CMK (cell line): ENCODE measurements at regions not wholly inside any gene's neighbourhood (a gene's known extent, or its start where the extent isn't known, plus 50 kb on each side); places are given as distances from the start of the nearest gene placed in this dataset.

Experiments used
- DNase-seq: peaks from one replicate; pipeline ENCODE4 v3.0.0-alpha.2; 2010; ENCODE audit warnings: low read depth

- DNase-seq = no peak
Measured at GRCh38 chr5:91706785-91707520, 323.8 kb upstream of the ARRDC3 start.

- no peak for DNase-seq
Measured at GRCh38 chr5:91703128-91703527, 320.0 kb upstream of the ARRDC3 start.

GRCh38 chr5:91699429-91699828 lies 316.3 kb upstream of the ARRDC3 start:
- no peak for DNase-seq

GRCh38 chr5:91691592-91691991 lies 308.5 kb upstream of the ARRDC3 start:
- no peak for DNase-seq

GRCh38 chr5:91690921-91691320 lies 307.8 kb upstream of the ARRDC3 start:
- no peak for DNase-seq

GRCh38 chr5:91687430-91687829 lies 304.3 kb upstream of the ARRDC3 start:
- DNase-seq = no peak

- no peak for DNase-seq
Measured at GRCh38 chr5:91684625-91685024, 301.5 kb upstream of the ARRDC3 start.

- no peak for DNase-seq
Measured at GRCh38 chr5:91670563-91670962, 287.4 kb upstream of the ARRDC3 start.

- DNase-seq = no peak
Measured at GRCh38 chr5:91670122-91670521, 287.0 kb upstream of the ARRDC3 start.

- DNase-seq = no peak
Measured at GRCh38 chr5:91668261-91668660, 285.1 kb upstream of the ARRDC3 start.

- no peak for DNase-seq
Measured at GRCh38 chr5:91652678-91653077, 269.6 kb upstream of the ARRDC3 start.

GRCh38 chr5:91651704-91652103 lies 268.6 kb upstream of the ARRDC3 start:
- no peak for DNase-seq

- no peak for DNase-seq
Measured at GRCh38 chr5:91645347-91645746, 262.2 kb upstream of the ARRDC3 start.

- no peak for DNase-seq
Measured at GRCh38 chr5:91643797-91644196, 260.7 kb upstream of the ARRDC3 start.

- DNase-seq = no peak
Measured at GRCh38 chr5:91642581-91642980, 259.5 kb upstream of the ARRDC3 start.

- DNase-seq = no peak
Measured at GRCh38 chr5:91641730-91642350, 258.7 kb upstream of the ARRDC3 start.

GRCh38 chr5:91639744-91640143 lies 256.6 kb upstream of the ARRDC3 start:
- no peak for DNase-seq

GRCh38 chr5:91638010-91638409 lies 254.9 kb upstream of the ARRDC3 start:
- DNase-seq = no peak

GRCh38 chr5:91635950-91636734 lies 253.0 kb upstream of the ARRDC3 start:
- DNase-seq = no peak

- DNase-seq = no peak
Measured at GRCh38 chr5:91632871-91633270, 249.8 kb upstream of the ARRDC3 start.

- no peak for DNase-seq
Measured at GRCh38 chr5:91611746-91612145, 228.6 kb upstream of the ARRDC3 start.

- DNase-seq = no peak
Measured at GRCh38 chr5:91607675-91608074, 224.6 kb upstream of the ARRDC3 start.

- DNase-seq = no peak
Measured at GRCh38 chr5:91599863-91600262, 216.7 kb upstream of the ARRDC3 start.
